GM12865 (cell line): ENCODE measurements at regions not wholly inside any gene's neighbourhood (a gene's known extent, or its start where the extent isn't known, plus 50 kb on each side); places are given as distances from the start of the nearest gene placed in this dataset.

ENCODE experiments used
- DNase-seq: peaks from one replicate; pipeline ENCODE4 v3.0.0; 2010; ENCODE audit warnings: low read depth
- H3K4me3 ChIP-seq: 2 replicates; pipeline ENCODE4 v1.5.1; 2011; ENCODE audit warnings: mild to moderate bottlenecking, low read depth, low read length, control low read depth
- CTCF ChIP-seq: IDR thresholded peaks from 2 replicates; pipeline ENCODE4 v1.5.1; 2011; ENCODE audit warnings: low read length, control low read depth, low read depth, inconsistent platforms; ENCODE audit not compliant: insufficient read depth; ENCODE audit errors: missing control alignments

DNA sequence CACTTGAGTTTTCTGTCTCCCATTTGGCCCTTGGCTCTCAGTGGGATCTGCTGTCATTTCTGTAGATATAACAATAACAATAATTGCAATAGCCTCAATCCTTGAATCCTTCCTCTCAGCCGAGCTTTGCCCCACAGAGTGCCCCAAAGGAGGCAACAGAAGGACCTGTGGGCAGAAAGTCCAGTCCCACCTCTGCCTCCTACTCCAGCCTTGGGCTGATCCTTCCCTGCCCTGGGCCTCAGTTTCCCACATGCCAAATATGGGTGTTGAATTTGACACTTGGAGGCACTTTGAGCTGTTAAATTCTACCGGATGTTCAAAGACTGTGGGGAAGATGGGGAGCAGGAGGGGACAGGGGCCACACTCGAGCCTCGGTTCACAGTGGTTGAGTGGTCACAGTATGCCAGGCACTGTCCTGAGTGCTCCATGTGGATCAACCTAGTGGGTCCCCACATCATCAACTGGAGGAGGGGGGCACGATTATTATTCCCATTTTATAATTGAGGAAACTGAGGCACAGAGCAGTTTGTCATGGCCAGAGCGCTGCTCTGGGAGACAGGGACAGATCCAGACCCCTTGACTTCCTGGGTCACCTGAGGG lies 307.1 kb downstream of the MATN1 start:
- no peak overlapping the region for H3K4me3 ChIP-seq
- TF ChIP-seq CTCF: no peak
- no peak for DNase-seq

- no peak overlapping the region for H3K4me3 ChIP-seq
- no peak for TF ChIP-seq CTCF
- no peak for DNase-seq
These were observed 308.0 kb downstream of the MATN1 start for GRCh38 chr1:30415171-30415940.

GRCh38 chr1:30414851-30415165 lies 308.6 kb downstream of the MATN1 start:
- no peak overlapping the region for H3K4me3 ChIP-seq
- TF ChIP-seq CTCF: no peak
- no peak for DNase-seq

DNA sequence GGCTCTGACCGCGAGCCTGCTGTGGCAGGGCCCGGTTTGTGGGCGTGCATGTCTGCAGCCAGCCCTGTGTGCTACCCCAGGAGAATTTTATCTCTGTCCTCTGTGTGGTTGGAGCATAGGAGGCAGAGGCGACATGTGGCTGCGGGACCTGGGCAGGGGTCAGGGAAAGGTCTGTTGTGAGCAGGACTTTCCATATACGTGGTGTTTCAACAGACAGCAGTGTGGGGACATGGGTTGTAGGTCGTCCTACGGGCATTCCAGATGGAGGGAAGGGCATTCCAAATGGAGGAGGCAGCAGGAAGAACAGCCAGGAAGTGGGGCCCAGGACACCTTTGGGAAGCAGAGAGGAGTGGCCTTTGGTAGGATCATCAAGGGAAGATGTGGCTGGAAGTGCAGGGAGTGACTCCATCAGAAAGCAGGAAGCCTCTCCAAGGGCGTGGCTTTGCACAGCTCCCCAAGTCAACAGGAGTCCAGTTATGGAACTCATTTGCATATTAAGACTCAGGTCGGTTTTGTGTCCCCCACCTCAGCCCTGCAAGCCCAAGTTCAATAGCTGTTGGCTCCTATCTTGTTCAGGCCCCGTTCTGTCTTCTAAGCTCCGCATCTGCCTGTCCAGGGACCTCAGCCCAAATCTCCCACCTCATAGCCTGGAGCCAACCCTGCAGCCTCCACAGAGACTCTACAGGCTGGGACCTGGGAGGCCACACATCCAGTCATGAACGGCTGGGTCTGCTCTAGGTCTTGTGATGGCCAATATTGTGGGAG lies 309.1 kb downstream of the MATN1 start:
- no peak for TF ChIP-seq CTCF
- DNase-seq: no peak

DNA sequence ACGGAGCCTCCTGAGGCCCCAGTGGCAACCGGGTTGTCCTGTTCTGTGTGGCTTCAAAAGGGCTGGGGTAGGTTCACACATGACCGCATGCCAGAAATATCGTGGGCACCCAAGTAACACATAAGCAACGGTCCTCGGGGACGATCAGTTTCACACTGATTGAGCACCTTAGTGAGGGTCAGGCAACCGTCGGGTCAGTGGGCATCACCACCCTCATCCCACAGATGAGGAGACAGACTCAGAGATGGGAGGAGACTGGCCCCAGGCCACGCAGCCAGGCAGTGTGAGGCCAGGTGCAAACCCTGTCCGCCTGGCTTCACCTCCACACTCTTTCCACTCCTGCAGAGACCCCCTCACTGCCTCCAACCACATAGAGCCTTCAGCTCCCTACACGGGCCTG lies 309.8 kb downstream of the MATN1 start:
- no peak for DNase-seq
- no peak overlapping the region for H3K4me3 ChIP-seq
- no peak for TF ChIP-seq CTCF

More for the DNA sequence above, 309.1 kb downstream of the MATN1 start:
- H3K4me3 ChIP-seq: no peak overlapping the region

DNA sequence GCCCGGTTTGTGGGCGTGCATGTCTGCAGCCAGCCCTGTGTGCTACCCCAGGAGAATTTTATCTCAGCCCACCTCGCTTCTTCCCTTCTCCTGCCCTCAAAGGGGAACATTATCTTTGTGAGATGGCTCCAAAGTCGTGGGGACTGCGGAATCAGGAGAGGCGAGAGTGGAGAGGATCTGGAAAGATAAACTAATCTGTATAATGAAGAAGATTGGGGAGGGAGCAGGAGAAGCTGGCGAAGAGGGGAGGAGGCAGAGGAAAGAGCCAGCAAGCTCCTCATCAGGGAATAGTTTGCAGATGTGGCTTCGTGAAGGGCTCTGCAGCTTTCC lies 310.3 kb downstream of the MATN1 start:
- DNase-seq: no peak
- no peak for TF ChIP-seq CTCF
- no peak overlapping the region for H3K4me3 ChIP-seq
